Esophagus mucosa (tissue), 1 donor: ENCODE measurements at regions not wholly inside any gene's neighbourhood (a gene's known extent, or its start where the extent isn't known, plus 50 kb on each side); places are given as distances from the start of the nearest gene placed in this dataset.

Experiments
- ATAC-seq: fragments of 200-7000 bp; cut with Tn5 transposase; one replicate; pipeline ENCODE4 v1.9.1; 2020
- donor health status: DM: yes; HTN: yes; CAD: no.

DNA sequence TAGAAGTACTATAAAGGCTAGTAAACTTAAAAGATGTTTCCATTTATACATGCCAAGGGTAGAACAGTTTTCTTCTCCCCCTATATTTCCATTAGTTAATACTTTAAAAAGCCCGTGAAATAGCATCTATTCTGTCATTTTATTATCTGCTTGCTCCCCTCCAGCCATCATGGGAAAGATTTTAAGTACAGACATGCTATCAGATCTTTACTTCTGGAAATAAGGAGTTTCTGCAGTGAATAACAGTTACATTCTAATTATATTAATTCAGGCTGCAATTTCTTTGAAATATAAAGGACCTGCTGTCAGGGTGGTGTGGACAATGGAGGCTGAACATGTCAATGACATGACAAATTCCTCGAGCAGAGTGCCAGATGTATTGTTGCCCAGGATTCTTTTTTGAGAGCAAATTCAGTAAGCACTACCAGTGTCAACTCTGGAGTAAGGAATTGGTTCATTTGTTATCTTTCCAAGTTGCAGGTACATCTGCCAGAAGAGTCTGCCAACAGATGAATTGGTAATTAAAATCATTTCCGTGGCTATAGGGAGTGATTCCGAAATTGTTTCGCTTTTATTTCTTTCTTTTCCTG is 151.3 kb downstream of the BTG1 start:
- ATAC-seq, result no peak

DNA sequence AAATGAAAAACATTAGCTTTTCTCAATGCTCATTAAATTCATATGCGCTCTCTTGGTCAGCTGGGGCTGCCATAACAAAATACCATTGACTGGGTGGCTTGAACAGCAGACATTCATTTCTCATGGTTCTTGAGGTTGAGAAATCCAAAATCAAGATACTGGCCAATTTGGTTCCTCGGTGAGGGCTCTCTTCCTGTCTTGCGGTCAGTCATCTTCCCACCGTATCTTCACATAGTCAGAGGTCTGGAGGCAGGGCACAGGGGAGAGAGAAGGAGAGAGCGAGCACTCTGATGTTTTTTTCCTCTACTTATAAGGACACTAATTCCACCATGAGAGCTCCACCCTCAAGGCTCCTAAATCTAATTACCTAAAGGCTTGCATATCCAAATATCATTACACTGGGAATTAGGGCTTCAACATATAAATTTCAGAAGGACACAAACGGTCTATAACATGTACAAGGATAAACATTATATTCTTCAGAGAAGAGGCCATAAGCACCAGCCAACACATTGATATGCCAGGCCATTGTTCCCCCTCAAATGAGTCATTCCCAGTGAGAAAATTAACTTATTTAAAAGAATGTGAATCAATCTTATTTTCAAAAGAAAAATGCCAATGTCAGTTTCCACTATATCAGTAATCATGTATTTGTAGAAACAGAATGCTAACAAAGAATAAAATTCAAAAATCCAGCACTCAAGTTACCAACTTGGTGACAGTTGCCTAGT is 152.2 kb downstream of the BTG1 start:
- no peak for ATAC-seq

DNA sequence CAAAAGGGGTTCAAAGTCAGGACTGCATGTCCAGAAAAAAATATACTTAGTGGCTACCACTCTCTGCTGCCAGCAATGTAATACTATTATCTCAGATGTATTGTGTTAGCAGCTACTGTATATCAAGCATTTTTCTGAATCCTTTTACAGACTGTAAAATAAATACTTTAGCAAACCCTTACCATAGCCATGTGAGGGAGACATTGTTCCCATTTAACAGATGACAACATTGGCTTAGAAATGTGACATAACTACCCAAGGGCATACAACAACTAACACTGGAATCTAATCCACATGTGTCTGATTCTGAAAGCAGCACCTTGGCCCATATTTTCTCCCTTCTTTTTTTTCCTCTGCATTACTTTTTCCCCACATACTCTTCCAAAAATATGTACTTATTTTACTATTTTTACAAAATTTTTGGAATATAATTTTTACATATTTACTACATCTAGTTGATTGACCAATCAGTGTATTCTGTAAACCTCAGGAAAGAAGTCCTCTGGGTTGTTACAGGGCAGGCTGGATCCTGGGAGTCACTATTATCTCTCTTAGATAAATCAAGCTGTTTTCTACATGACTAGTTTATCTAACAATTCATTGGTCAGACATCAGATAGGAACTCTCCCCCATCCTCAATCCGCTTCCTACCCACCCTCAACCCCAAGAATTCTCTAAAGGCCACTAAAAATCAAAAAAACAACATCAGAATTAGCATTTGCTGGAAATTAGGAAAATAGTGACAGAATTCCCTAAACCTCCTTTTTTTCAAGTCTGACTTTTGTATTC is 154.1 kb downstream of the BTG1 start:
- no peak for ATAC-seq

DNA sequence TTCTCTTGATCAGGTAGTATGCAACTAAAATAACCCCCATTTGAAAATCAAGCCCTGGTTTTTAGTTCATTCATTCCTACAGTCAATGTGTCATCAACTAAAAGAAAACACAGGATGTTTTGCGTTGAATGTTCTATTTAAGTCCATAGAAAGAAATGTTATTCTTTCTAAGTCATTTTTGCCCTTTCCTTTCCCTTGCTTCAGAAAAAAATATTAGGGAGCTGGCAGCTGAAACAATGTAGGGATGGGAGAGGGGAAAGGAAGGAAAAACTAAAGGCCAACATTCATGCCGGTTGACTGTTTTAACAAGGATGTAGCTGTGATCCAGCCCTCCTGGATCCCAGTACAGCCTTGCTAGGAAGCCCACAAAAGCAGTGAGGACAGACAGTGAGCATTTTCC is 155.1 kb downstream of the BTG1 start:
- no peak for ATAC-seq

DNA sequence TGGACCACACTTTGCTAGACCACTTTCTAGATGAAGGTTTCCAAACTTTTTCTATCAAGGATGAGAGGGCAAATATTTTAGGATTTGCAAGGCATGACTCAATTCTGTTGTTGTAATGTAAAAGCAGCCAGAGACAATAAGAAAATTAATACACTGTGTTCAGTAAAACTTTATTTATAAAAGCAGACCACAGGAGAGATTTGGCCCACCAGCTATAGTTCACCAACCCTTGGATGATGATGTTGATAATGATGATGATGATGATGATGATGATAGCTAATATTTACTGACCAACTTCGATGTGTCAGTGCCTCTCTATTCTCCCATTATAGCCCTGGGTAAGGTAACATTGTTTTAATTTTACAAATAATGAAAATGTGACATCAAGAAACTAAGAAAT is 156.5 kb downstream of the BTG1 start:
- ATAC-seq, result no peak

DNA sequence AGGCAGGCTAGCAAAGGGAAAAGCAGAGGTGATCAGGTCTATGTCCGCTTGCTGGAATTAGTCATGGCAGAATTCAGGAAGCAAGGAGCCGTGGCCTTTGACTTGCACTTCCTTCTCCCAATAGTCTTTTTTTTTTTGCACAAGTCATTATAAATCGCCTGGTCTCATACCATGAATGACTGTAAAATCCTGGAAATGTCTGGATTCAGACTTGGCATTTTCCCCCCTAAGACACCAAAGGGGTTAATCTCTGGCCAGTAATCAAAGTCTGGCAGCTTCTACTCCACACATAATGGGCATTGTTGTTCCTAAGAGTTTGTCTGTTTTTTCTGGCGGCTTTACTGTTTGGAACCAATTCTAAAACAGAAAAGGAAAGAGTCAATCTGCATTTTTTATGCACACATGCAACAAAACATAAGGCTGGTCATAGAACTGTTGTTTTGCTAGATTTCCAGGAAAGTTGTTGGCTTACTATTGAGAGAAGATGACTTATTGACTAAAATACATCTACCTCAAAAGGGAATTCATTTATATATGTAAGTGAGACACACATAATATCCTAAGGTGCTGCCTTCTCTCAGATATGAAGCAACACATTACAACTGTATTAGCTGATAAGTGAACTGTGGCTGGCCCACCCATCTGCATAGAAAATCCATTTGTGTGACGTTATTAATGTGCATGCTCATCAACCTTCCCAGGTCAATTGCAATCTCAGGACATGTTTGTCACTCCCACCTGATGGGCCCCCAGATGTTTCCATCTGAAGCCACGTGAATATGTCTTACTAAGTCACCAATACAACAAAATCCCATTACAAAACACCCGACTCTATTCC is 157.3 kb downstream of the BTG1 start:
- ATAC-seq, result no peak

DNA sequence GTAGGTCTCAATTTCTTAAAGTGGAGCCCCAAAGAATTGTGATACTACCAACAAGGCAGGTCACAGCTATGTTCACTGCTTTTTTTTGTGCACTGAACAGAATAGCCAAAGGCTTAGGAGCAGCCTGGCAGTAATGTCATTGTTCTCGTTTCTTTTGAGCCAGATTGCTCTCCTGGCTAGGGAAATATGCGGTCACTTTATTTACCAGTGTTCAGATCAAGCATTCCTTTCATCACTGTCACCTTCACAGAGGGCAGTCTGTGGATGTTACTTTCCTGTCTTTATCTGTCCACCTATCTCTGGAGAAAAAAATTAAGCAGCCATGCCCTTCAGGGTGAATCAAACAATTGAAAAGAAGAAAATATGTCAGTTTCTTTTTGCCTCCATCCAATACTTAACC is 159.6 kb downstream of the BTG1 start:
- ATAC-seq, result no peak

DNA sequence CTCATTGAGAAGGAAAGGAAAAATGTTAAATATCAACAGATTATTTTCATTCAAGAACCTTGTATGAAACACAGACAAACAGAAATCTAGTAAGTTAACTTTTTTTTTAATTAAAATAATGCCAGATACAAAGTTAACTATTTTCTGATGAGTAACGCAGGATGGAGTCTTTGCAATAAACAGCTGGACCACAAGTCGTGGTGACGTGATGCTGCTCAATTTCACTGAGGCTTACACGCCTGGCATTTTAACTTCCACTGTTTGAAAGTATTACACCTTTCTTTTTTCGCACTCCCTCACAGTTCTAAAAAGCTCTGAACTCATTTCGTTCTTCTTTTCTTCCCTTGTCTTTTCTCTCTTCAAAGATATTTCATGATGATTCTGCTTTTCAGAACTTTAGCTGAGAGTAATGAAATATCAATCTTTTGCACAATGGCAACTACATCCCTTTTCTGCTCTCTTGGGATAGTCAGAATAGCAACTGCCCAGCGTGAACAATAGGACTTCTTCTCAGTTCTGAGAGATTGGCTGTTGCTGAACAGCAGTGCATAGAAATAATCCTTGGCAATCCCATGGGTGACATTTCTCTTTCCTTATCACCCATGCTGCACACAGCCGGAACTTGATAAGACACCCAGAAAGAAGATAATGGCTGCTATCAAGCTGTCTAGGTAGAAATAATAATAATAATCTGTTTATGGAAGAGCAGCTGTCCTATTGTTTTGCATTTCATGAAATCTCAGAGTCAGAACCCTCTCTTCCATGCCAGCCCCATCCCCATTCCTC is 160.5 kb downstream of the BTG1 start:
- no peak for ATAC-seq

DNA sequence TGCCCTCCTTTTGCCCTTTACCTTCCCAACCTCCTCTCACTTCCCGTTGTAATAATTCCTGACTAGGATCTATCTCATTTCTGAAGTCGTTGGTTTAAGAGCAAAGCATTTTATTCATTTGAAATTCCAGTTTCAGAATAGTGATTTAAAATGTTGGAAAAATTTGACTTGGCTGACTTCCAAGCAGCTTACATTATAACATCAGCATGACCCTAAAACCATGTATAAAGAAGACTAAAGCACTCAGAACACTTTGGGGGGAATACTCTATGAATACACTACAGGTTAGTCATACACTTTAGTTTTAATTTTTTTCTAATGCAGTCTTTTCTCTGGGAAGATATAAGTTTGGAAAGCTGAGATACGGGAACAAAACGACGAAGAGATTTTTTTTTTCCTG is 161.1 kb downstream of the BTG1 start:
- ATAC-seq, result no peak

DNA sequence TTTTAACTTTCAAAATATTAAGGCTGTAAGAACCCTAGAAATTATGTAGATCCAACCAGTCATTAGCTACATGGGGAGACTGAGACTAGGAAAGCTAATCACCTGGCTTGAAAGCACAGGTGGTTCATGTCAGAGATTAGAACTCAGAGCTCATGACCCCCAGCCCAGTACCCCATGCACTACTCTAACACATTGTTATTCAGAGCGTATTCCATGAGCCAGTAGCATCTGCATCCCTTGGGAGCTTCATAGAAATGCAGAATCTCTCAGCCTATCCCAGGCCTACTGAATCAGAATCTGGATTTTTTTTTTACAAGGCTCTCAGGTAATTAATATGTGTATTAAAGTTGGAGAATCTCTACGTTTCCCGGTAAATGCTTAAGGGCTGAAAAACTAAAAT is 161.7 kb downstream of the BTG1 start:
- no peak for ATAC-seq

DNA sequence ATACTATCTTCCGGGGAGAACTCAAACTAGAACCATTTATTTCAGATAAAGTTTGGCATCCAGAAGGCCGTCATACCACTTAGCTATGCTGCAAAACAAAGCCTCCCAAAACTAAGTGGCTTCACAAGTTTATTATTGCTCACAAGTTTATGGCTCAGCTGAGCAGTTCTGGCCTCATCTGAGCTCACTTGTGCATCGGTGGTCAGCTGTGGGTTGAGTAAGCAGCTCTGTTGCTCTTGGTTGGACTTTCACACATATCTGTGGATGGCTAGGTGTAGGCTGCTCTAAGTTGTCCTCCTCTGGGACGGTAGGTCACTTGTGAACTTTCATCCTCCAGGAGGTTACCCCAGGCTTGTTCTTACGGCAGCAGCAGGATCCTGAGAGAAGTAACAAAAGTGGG is 162.7 kb downstream of the BTG1 start:
- no peak for ATAC-seq

DNA sequence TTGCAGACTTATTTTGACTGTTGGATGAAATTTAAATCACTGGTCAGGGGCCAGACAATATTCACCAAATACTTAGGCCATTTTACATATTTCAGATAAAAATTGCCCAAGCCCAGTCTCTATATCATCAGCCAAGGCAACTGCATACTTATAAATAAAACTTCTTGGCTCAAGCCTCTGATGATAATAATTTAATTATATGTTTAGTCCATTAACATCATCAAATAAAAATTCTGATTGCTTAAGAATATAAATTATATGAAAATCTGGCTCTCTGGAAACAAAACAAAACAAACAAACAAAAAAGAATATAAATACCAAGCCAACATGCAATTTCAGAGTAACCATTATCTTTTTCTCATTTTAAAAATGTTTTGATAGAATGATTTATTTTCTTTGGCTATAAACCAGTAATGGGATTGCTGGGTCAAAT is 165.2 kb downstream of the BTG1 start:
- ATAC-seq, result no peak

DNA sequence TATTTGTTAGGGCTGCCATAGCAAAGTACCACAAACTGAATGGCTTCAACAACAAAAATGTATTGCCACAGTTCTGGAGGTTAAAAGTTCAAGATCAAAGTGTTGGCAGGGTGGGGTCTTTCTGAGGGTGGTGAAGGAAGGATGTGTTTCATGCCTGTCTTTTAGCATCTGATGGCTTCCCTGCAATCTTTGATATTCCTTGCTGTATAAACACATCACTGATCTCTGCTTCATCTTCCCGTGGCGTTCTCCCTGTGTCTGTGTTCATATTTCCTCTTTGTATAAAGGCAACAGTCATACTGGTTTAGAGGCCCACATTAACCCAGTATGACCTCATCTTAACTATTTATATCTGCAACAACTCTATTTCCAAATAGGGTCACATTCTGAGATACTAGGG is 167.5 kb downstream of the BTG1 start:
- ATAC-seq, result no peak

DNA sequence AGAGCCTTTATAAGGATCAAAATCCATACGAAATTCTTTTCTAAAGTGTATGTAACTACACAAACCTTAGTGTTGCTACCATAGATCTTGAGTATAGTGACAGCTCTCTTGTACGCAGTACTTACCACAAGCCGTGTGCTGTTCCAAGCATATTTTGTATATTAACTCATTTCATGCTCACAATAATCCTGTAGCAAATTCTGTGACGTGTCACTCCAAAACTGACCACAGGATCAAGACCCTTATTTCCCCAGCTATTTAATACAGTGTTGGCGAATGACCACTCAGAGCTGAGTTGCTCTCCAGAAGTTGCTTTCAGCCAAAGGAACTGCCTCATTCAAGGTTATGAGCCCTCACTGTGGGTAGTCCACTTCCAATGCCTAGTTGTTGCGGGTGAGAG is 169.8 kb downstream of the BTG1 start:
- no peak for ATAC-seq

DNA sequence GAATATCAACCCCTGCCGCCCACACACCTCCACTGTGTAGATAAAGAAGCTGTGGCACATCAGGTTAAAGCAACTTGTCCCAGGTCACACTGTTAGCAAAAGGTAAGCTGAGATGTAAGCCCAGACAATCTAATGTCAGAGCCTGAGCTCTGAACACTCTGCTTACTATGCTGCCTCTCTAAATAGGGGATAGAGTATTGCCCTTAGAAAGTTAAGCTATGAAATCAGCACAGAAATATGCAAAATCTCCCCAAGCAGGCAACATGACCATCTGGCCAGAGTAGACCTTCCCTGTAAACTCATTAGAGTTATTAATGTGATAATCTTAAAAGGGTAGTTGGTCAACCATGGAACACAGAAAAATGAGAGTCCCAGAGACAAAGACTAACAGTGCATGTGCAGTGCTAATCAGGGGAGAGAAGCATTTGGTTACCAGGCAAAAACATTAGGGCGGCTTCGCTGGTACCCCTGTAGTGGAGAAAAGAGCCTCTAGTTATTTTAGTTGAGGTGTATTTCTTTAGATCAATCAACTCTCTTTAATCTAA is 171.0 kb downstream of the BTG1 start:
- ATAC-seq, result no peak

DNA sequence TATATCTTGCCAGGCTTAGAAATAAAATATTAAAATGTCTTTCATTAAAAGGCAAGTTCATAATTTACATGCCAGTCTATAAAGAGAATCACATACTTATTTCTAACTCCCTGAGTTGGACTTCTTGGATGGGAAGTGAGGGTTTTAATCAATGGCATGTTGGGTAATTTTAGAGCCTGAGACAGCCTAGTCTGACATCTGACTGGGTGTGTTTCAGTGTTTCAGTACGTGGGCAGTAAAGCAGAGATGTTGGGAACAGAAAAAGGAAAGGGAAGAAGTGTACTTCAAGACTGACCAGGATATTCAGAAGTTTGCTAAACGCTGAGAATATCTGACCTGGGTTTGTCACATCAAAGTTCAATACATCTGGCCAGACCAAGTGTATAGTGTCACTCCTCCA is 171.8 kb downstream of the BTG1 start:
- ATAC-seq, result no peak

DNA sequence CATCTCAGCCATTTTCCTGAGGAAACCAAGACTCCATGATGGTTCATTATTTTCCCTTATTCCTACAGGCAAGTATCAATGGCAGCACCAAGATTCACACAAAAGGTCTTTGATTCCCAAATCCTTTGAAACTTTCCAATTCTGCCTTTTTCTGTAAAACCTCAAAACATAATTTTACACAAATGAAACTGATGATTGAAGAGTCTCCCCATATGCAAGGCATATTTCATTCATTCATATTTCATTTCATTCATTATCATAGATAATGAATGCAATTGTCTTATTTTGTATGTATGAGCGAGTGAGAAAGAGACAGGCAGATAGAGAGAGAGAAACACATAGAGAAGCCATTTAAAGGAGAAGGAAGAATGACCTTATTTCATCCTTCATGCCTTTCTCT is 172.8 kb downstream of the BTG1 start:
- ATAC-seq, result no peak

DNA sequence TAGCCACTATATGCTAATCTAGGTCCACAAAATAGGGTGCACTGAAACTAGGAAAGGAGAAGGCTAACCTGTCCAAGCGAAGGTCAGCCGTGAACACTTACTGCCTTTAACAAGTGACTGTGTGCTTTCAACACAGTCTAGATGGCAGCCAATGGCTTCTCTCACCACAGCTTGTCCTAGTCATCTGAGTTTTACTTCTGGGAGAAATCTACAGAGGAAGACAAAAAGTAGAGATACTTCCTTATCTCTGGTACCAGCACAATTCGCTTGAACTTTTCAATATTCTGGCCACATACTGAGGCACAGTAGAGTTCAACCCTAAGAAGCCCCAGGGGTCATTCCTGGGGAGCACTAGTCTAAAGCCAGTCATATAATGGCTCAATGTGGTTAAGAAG is 176.9 kb downstream of the BTG1 start:
- ATAC-seq, result no peak

DNA sequence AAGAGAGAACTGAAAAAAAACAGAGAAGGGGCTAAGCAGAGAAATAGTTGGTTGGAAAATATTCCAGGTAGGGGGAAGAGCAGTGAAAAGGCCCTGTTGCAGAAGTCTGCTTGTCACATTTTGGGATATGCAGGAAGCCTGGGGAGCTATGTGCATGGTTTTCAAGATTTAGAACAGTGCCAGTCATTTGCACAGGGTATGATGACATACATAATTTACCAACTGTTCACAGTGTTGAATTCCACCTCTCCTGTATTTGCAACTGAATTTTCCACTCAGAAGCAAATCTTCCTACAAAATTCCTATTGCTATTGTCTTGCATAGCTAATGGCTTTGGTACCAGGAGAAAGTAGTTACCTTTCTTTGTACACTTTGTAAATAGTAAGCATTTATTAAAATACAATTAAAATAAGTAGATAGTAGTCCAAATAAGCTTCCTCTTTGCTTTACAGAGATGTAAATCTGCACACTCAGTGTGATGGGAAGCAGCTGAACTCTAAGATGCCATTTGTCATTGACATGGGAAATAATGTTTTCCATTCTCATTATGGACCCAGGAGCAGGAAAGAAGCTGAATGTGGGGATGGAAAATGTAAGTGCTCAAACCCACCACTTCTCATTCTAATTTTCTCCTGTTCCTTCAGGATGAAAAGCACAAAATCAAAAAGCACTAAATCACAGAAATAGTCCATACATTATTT is 177.4 kb downstream of the BTG1 start:
- no peak for ATAC-seq

DNA sequence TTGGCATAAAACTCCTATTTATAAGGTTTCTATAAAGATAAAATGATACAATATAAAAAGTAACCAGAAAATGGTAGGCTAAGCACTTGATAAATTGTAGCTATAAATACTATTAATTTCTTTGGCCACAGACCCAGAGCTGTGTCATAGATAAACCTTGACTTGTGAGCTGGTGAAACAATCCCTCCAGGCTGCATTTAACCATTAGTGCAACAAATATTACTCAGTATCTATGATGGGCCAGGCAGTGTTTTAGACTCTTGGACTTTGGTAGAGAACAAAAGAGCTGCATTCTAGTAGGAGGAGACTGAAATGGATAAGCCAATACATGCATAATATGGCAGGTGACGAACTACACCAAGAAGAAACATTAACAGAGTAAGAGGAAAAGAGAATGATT is 178.1 kb downstream of the BTG1 start:
- no peak for ATAC-seq

DNA sequence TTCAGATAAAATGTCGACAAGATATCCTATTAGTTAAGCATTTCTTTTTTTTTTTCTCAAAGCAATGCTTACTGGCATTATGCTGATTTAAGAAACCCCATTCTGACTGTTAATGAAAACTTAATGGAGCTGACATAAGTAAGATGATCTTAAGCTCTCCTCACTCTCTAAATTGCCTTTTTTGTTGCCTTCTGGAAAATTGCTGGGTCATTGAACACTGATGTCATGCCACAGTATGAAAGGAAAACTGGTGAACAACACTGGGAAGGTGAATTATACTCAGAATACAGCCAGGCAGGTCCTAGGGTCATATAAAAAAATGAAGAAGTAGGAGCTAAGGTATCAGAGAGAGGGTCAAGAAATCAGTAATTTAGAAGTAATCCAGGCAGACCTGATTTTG is 179.9 kb downstream of the BTG1 start:
- ATAC-seq, result no peak
